ENCODE measurements at regions not wholly inside any gene's neighbourhood (a gene's known extent, or its start where the extent isn't known, plus 50 kb on each side); places are given as distances from the start of the nearest gene placed in this dataset.

GRCh38 chr1:234530672-234531071 is 51.7 kb upstream of the TARBP1 start:
- no peak overlapping the region for H3K4me3 ChIP-seq (ENCODE audit: low read length in 2 of 2)
- no peaks in the 10 kb centered on the region for H3K9me3 ChIP-seq (ENCODE audit: control insufficient read depth in 2 of 2, insufficient read depth in 1 of 2, low read length in 1 of 2)
- whole genome bisulfite sequencing: 92% methylated on average over 11 of the region's 11 CpGs
- no peaks in the 10 kb centered on the region for H3K36me3 ChIP-seq (ENCODE audit: control insufficient read depth in 2 of 2, insufficient read depth in 2 of 2, low read length in 1 of 2)
- peak overlapping the region; percentile 81 to 87 for H3K27ac ChIP-seq (ENCODE audit: low read depth in 1 of 2, low read length in 1 of 2)
- H3K4me1 ChIP-seq (ENCODE audit: control insufficient read depth in 2 of 2, insufficient read depth in 2 of 2, low read length in 2 of 2): peaks cover 2 to 38% of the 10 kb centered on the region in 2 donors
- no peaks in the 10 kb centered on the region for H3K27me3 ChIP-seq (ENCODE audit: control insufficient read depth in 2 of 2, insufficient read depth in 1 of 2, low read length in 1 of 2)
- DNase-seq (ENCODE audit: low read depth in 6 of 9, low spot score in 9 of 9): no peak

GRCh38 chr1:234529950-234530237 is 50.9 kb upstream of the TARBP1 start:
- no peak for DNase-seq (ENCODE audit: low read depth in 6 of 9, low spot score in 9 of 9)
- Histone ChIP-seq H3K4me1 (ENCODE audit: control insufficient read depth in 2 of 2, insufficient read depth in 2 of 2, low read length in 2 of 2) (peaks cover 7 to 40% of the 10 kb centered on the region in 2 donors), H3K27me3 (ENCODE audit: control insufficient read depth in 2 of 2, insufficient read depth in 1 of 2, low read length in 1 of 2) (no peaks in the 10 kb centered on the region), H3K36me3 (ENCODE audit: control insufficient read depth in 2 of 2, insufficient read depth in 2 of 2, low read length in 1 of 2) (no peaks in the 10 kb centered on the region), H3K4me3 (ENCODE audit: low read length in 2 of 2) (no peak overlapping the region), H3K9me3 (ENCODE audit: control insufficient read depth in 2 of 2, insufficient read depth in 1 of 2, low read length in 1 of 2) (no peaks in the 10 kb centered on the region), H3K27ac (ENCODE audit: low read depth in 1 of 2, low read length in 1 of 2) (peak overlapping the region; percentile 2 to 9)
- WGBS: 48% methylated on average over 2 of the region's 2 CpGs

GRCh38 chr1:234529095-234529949 is 50.3 kb upstream of the TARBP1 start:
- Histone ChIP-seq H3K4me1 (ENCODE audit: control insufficient read depth in 2 of 2, insufficient read depth in 2 of 2, low read length in 2 of 2) (peaks cover 7 to 34% of the 10 kb centered on the region in 2 donors), H3K27ac (ENCODE audit: low read depth in 1 of 2, low read length in 1 of 2) (no peak overlapping the region), H3K9me3 (ENCODE audit: control insufficient read depth in 2 of 2, insufficient read depth in 1 of 2, low read length in 1 of 2) (no peaks in the 10 kb centered on the region), H3K27me3 (ENCODE audit: control insufficient read depth in 2 of 2, insufficient read depth in 1 of 2, low read length in 1 of 2) (no peaks in the 10 kb centered on the region), H3K36me3 (ENCODE audit: control insufficient read depth in 2 of 2, insufficient read depth in 2 of 2, low read length in 1 of 2) (no peaks in the 10 kb centered on the region), H3K4me3 (ENCODE audit: low read length in 2 of 2) (no peak overlapping the region)
- 84% methylated on average over 8 of the region's 8 CpGs for WGBS
- DNase-seq (ENCODE audit: low read depth in 6 of 9, low spot score in 9 of 9): no peak
